ENCODE measurements at regions not wholly inside any gene's neighbourhood (a gene's known extent, or its start where the extent isn't known, plus 50 kb on each side); places are given as distances from the start of the nearest gene placed in this dataset.

DNA sequence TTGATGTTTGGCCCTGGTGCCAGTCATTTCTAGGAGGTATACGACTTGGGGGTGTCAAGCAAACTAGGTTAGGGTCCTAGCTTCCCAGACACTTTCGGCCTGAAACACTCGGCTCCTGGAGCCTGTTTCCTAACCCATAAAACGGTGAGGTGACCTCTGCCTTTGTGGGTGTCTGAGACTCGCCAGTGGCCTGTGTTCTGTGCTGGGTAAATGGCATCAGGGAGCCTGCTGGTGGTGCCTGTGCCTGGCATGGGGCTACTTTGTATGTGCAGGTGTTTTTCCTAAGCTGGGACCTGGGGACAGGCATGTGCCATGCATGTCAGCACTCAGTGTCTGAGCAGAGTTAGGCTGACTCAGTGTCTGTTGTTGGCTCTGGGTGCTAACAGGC, 139.2 kb downstream of the GLI2 start:
- TF ChIP-seq ZBTB7A (IDR thresholded peaks at IDR 0.05; ENCODE audit: low read depth) (no peak), EP300 (IDR thresholded peaks at IDR 0.05; ENCODE audit: borderline replicate concordance) (no peak), FOXM1 (IDR thresholded peaks at IDR 0.05; ENCODE audit: borderline replicate concordance, low read depth) (no peak), CEBPB (IDR thresholded peaks at IDR 0.05) (no peak), RAD21 (IDR thresholded peaks at IDR 0.05; ENCODE audit: low read depth) (no peak), TEAD4 (IDR thresholded peaks at IDR 0.05) (no peak)
- TF ChIP-seq, protein P1, sequence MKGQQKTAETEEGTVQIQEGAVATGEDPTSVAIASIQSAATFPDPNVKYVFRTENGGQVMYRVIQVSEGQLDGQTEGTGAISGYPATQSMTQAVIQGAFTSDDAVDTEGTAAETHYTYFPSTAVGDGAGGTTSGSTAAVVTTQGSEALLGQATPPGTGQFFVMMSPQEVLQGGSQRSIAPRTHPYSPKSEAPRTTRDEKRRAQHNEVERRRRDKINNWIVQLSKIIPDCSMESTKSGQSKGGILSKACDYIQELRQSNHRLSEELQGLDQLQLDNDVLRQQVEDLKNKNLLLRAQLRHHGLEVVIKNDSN (IDR thresholded peaks at IDR 0.05), result no peak

DNA sequence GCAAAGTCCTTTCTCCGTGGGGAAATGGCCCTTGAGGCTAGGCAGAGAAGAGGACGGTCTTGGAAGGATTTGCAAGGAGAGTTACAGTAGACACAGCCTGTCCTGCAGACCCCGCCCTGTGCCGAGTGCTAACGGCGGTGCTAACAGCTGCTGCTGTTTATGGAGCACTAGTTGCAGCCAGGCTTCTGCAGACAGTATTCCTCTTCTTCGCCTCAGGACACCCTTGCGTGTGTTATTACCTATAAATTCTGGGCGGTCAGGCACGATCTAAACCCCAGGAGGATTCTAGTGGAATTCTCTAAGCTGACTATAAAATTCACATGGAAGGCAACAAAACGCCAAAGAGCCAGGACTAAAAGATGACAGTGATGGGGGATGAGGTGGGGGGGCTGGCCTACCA, 139.8 kb downstream of the GLI2 start:
- TF ChIP-seq, protein P1 (IDR thresholded peaks at IDR 0.05), result no peak
- TF ChIP-seq TCF12 (IDR thresholded peaks at IDR 0.05; ENCODE audit: low read depth), result no peak
- TF ChIP-seq EP300 (IDR thresholded peaks at IDR 0.05; ENCODE audit: borderline replicate concordance), result no peak
- TF ChIP-seq NFIC (IDR thresholded peaks at IDR 0.05), result no peak
- no peak for TF ChIP-seq ZBTB7A (IDR thresholded peaks at IDR 0.05; ENCODE audit: low read depth)
- no peak for TF ChIP-seq TEAD4 (IDR thresholded peaks at IDR 0.05)
- no peak for TF ChIP-seq RAD21 (IDR thresholded peaks at IDR 0.05; ENCODE audit: low read depth)
- TF ChIP-seq, protein P2, sequence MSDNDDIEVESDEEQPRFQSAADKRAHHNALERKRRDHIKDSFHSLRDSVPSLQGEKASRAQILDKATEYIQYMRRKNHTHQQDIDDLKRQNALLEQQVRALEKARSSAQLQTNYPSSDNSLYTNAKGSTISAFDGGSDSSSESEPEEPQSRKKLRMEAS (IDR thresholded peaks at IDR 0.05), result no peak
- TF ChIP-seq, protein P3, sequence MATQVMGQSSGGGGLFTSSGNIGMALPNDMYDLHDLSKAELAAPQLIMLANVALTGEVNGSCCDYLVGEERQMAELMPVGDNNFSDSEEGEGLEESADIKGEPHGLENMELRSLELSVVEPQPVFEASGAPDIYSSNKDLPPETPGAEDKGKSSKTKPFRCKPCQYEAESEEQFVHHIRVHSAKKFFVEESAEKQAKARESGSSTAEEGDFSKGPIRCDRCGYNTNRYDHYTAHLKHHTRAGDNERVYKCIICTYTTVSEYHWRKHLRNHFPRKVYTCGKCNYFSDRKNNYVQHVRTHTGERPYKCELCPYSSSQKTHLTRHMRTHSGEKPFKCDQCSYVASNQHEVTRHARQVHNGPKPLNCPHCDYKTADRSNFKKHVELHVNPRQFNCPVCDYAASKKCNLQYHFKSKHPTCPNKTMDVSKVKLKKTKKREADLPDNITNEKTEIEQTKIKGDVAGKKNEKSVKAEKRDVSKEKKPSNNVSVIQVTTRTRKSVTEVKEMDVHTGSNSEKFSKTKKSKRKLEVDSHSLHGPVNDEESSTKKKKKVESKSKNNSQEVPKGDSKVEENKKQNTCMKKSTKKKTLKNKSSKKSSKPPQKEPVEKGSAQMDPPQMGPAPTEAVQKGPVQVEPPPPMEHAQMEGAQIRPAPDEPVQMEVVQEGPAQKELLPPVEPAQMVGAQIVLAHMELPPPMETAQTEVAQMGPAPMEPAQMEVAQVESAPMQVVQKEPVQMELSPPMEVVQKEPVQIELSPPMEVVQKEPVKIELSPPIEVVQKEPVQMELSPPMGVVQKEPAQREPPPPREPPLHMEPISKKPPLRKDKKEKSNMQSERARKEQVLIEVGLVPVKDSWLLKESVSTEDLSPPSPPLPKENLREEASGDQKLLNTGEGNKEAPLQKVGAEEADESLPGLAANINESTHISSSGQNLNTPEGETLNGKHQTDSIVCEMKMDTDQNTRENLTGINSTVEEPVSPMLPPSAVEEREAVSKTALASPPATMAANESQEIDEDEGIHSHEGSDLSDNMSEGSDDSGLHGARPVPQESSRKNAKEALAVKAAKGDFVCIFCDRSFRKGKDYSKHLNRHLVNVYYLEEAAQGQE (IDR thresholded peaks at IDR 0.05; ENCODE audit: low read depth), result no peak
- TF ChIP-seq EGR1 (IDR thresholded peaks at IDR 0.05), result no peak
- TF ChIP-seq TAF1 (IDR thresholded peaks at IDR 0.05; ENCODE audit: low read depth), result no peak

DNA sequence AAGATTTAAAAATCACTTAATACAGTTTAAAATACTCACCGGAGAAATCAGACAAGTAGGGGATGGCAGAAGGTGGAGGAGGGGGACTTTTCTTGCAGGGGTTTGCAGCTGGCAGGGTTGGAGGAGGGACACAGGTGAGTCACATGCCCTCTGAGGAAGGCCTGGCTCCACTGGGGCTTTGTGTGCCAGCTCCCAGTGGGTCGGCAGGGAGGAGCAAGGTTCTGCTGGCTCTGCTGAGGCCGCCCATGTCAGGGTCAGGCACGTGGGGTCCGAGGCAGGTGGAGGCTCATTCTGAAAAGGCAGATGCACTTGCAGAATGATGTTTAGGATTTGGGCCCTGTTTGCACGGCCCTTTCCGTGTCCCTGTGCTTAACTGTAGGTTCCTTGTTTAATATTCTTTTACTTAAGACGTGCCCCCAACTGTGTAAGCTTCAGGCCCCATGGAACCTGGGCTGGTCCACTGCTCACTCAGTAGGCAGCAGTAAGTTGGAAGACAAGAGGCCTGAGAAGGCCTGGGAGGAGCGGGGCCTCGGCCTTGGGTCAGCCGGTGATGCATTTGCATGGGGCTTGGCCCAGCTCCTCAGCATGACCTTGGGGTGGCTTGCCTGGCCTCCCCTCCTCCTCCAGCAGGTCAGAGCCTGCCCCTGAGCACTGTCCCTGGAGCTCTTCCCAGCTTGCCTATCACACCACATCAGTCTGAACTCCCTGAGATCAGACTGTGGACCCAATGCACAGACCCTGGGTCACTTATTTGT, 141.0 kb downstream of the GLI2 start:
- TF ChIP-seq TAF1 (IDR thresholded peaks at IDR 0.05; ENCODE audit: low read depth), result no peak
- no peak for TF ChIP-seq TEAD4 (IDR thresholded peaks at IDR 0.05)
- no peak for TF ChIP-seq CEBPB (IDR thresholded peaks at IDR 0.05)
- TF ChIP-seq EGR1 (IDR thresholded peaks at IDR 0.05), result no peak
- no peak for TF ChIP-seq ZBTB7A (IDR thresholded peaks at IDR 0.05; ENCODE audit: low read depth)
- TF ChIP-seq EP300 (IDR thresholded peaks at IDR 0.05; ENCODE audit: borderline replicate concordance), result no peak
- TF ChIP-seq FOXM1 (IDR thresholded peaks at IDR 0.05; ENCODE audit: borderline replicate concordance, low read depth), result no peak
- no peak for TF ChIP-seq RAD21 (IDR thresholded peaks at IDR 0.05; ENCODE audit: low read depth)
- no peak for TF ChIP-seq CREB1 (IDR thresholded peaks at IDR 0.05; ENCODE audit: low read depth)
- TF ChIP-seq, protein P1 (IDR thresholded peaks at IDR 0.05), result no peak
- TF ChIP-seq, protein P2 (IDR thresholded peaks at IDR 0.05), result no peak
- TF ChIP-seq, protein P3 (IDR thresholded peaks at IDR 0.05; ENCODE audit: low read depth), result no peak

DNA sequence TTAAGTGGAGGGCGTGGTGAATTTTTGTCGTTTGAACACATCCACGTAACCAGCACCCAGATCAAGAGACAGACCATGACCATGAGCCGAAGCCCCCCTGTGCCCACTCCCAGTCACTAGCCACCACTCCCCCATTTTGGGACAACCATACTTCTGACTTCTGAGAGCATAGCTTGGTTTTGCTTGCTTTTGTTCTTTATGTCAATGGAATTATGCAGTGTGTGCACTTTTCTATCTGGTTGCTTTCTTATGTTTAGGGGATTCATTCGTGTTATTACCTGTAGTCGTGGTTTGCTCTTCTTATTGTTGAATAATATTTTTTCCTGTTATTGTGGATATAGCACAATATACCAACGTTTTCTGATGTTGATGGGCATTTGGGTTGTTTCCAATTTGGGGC, 141.7 kb downstream of the GLI2 start:
- TF ChIP-seq ZBTB7A (IDR thresholded peaks at IDR 0.05; ENCODE audit: low read depth) (no peak), TEAD4 (IDR thresholded peaks at IDR 0.05) (no peak), RAD21 (IDR thresholded peaks at IDR 0.05; ENCODE audit: low read depth) (no peak), TAF1 (IDR thresholded peaks at IDR 0.05; ENCODE audit: low read depth) (no peak), CEBPB (IDR thresholded peaks at IDR 0.05) (no peak), CREB1 (IDR thresholded peaks at IDR 0.05; ENCODE audit: low read depth) (no peak), EP300 (IDR thresholded peaks at IDR 0.05; ENCODE audit: borderline replicate concordance) (no peak), EGR1 (IDR thresholded peaks at IDR 0.05) (no peak)

DNA sequence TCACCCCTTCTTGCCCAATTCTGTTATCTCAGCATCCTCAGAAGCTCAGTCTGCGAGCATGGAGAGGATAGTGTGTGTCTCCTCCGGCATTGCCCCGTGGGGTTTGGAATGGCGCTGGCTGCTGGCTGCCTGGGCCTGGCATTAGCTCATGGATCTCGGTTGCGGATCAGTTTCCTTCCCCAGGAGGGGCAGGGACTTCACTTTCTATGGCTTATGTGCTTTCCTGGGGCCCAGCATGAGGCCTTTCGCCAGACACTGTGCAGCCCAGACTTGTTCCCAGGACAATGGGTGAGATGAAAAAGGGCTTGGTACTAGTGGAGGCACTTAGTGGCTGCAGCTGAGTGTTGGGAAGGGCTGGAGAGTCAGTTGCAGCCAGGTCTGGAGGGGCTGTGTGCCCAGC, 143.3 kb downstream of the GLI2 start:
- TF ChIP-seq, protein P1 (IDR thresholded peaks at IDR 0.05), result no peak
- TF ChIP-seq EGR1 (IDR thresholded peaks at IDR 0.05) (no peak), TEAD4 (IDR thresholded peaks at IDR 0.05) (no peak), CREB1 (IDR thresholded peaks at IDR 0.05; ENCODE audit: low read depth) (no peak), CEBPB (IDR thresholded peaks at IDR 0.05) (no peak), TAF1 (IDR thresholded peaks at IDR 0.05; ENCODE audit: low read depth) (no peak), ZBTB7A (IDR thresholded peaks at IDR 0.05; ENCODE audit: low read depth) (no peak), NFIC (IDR thresholded peaks at IDR 0.05) (no peak), TCF12 (IDR thresholded peaks at IDR 0.05; ENCODE audit: low read depth) (no peak)
- TF ChIP-seq, protein P3 (IDR thresholded peaks at IDR 0.05; ENCODE audit: low read depth), result no peak
